ENCODE measurements at regions not wholly inside any gene's neighbourhood (a gene's known extent, or its start where the extent isn't known, plus 50 kb on each side); places are given as distances from the start of the nearest gene placed in this dataset.
"Not testable (repeated sequence)": the region's sequence is repeated elsewhere in the genome, so short reads cannot be mapped to it uniquely, and the experiment has no call there.

DNA sequence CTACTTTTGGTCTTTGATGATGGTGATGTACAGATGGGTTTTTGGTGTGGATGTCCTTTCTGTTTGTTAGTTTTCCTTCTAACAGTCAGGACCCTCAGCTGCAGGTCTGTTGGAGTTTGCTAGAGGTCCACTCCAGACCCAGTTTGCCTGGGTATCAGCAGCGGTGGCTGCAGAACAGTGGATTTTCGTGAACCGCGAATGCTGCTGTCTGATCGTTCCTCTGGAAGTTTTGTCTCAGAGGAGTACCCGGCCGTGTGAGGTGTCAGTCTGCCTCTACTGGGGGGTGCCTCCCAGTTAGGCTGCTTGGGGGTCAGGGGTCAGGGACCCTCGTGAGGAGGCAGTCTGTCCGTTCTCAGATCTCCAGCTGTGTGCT is 56.6 kb upstream of the TNFAIP8 start:
- H3K9ac ChIP-seq (ENCODE audit: low read length in 3 of 3); intact Hi-C loops (cut with DNase I): not testable (repeated sequence)
- H3K4me1 ChIP-seq (ENCODE audit: control insufficient read depth in 2 of 3, insufficient read depth in 2 of 3, low read depth in 1 of 3, low read length in 3 of 3): peaks cover 4 to 10% (median 10%) of the 10 kb centered on the region in 3 donors

DNA sequence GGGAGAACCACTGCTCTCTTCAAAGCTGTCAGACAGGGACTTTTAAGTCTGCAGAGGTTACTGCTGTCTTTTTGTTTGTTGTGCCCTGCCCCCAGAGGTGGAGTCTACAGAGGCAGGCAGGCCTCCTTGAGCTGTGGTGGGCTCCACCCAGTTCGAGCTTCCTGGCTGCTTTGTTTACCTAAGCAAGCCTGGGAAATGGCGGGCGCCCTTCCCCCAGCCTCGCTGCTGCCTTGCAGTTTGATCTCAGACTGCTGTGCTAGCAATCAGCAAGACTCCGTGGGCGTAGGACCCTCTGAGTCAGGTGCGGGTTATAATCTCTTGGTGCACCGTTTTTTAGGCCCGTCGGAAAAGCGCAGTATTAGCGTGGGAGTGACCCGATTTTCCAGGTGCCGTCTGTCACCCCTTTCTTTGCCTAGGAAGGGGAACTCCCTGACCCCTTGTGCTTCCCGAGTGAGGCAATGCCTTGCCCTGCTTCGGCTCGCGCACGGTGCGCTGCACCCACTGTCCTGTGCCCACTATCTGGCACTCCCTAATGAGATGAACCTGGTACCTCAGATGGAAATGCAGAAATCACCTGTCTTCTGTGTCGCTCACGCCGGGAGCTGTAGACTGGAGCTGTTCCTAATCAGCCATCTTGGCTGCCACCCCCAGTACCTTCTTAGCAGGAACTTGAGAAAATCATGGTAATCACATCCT is 56.1 kb upstream of the TNFAIP8 start:
- H3K27me3 ChIP-seq (ENCODE audit: control insufficient read depth, insufficient read depth, low read length); H3K36me3 ChIP-seq (ENCODE audit: control insufficient read depth in 2 of 3, insufficient read depth in 3 of 3, low read length in 3 of 3); intact Hi-C loops (cut with DNase I); H3K9me3 ChIP-seq (ENCODE audit: control insufficient read depth in 2 of 3, insufficient read depth in 1 of 3, low read length in 3 of 3); H3K27ac ChIP-seq (ENCODE audit: low read depth in 2 of 2, low read length in 2 of 2); H3K9ac ChIP-seq (ENCODE audit: low read length in 3 of 3); FAIRE-seq; H3K4me3 ChIP-seq (ENCODE audit: low read length in 3 of 3): not testable (repeated sequence)
- DNase-seq: peak in 1 of 5 donors; percentile 78
- peaks cover 4 to 10% (median 10%) of the 10 kb centered on the region in 3 donors for H3K4me1 ChIP-seq (ENCODE audit: control insufficient read depth in 2 of 3, insufficient read depth in 2 of 3, low read depth in 1 of 3, low read length in 3 of 3)

More for the DNA sequence above, 56.6 kb upstream of the TNFAIP8 start:
- FAIRE-seq; H3K4me3 ChIP-seq (ENCODE audit: low read length in 3 of 3); DNase-seq; H3K27ac ChIP-seq (ENCODE audit: low read depth in 2 of 2, low read length in 2 of 2); H3K9me3 ChIP-seq (ENCODE audit: control insufficient read depth in 2 of 3, insufficient read depth in 1 of 3, low read length in 3 of 3); H3K27me3 ChIP-seq (ENCODE audit: control insufficient read depth, insufficient read depth, low read length); H3K36me3 ChIP-seq (ENCODE audit: control insufficient read depth in 2 of 3, insufficient read depth in 3 of 3, low read length in 3 of 3): not testable (repeated sequence)

- Histone ChIP-seq H3K4me3 (ENCODE audit: low read length in 3 of 3) (no peak overlapping the region), H3K36me3 (ENCODE audit: control insufficient read depth in 2 of 3, insufficient read depth in 3 of 3, low read length in 3 of 3) (no peaks in the 10 kb centered on the region), H3K27ac (ENCODE audit: low read depth in 2 of 2, low read length in 2 of 2) (no peak overlapping the region), H3K27me3 (ENCODE audit: control insufficient read depth, insufficient read depth, low read length) (no peaks in the 10 kb centered on the region), H3K9me3 (ENCODE audit: control insufficient read depth in 2 of 3, insufficient read depth in 1 of 3, low read length in 3 of 3) (no peaks in the 10 kb centered on the region), H3K4me1 (ENCODE audit: control insufficient read depth in 2 of 3, insufficient read depth in 2 of 3, low read depth in 1 of 3, low read length in 3 of 3) (peaks cover 4 to 10% (median 10%) of the 10 kb centered on the region in 3 donors), H3K9ac (ENCODE audit: low read length in 3 of 3) (no peak overlapping the region)
- DNase-seq (no peak), FAIRE-seq (no peak)
- TF ChIP-seq CTCF (IDR thresholded peaks at IDR 0.05; ENCODE audit: borderline replicate concordance, extremely low read depth, insufficient read depth): no peak
- intact Hi-C loops (cut with DNase I): no loop called here
Observed at GRCh38 chr5:119300311-119300670, 55.5 kb upstream of the TNFAIP8 start.

GRCh38 chr5:119301210-119301609 is 54.6 kb upstream of the TNFAIP8 start:
- DNase-seq: no peak
- no peak for TF ChIP-seq CTCF (IDR thresholded peaks at IDR 0.05; ENCODE audit: borderline replicate concordance, extremely low read depth, insufficient read depth)
- Histone ChIP-seq H3K36me3 (ENCODE audit: control insufficient read depth in 2 of 3, insufficient read depth in 3 of 3, low read length in 3 of 3) (no peaks in the 10 kb centered on the region), H3K27ac (ENCODE audit: low read depth in 2 of 2, low read length in 2 of 2) (no peak overlapping the region), H3K4me3 (ENCODE audit: low read length in 3 of 3) (no peak overlapping the region), H3K9ac (ENCODE audit: low read length in 3 of 3) (no peak overlapping the region), H3K4me1 (ENCODE audit: control insufficient read depth in 2 of 3, insufficient read depth in 2 of 3, low read depth in 1 of 3, low read length in 3 of 3) (peaks cover 4 to 10% (median 10%) of the 10 kb centered on the region in 3 donors), H3K27me3 (ENCODE audit: control insufficient read depth, insufficient read depth, low read length) (no peaks in the 10 kb centered on the region), H3K9me3 (ENCODE audit: control insufficient read depth in 2 of 3, insufficient read depth in 1 of 3, low read length in 3 of 3) (no peaks in the 10 kb centered on the region)
- no peak for FAIRE-seq
- intact Hi-C loops (cut with DNase I): no loop called here

Data from kidney (tissue), 13 donors.